OCI-LY3 (cell line): ENCODE measurements at regions not wholly inside any gene's neighbourhood (a gene's known extent, or its start where the extent isn't known, plus 50 kb on each side); places are given as distances from the start of the nearest gene placed in this dataset.

Experiments
- EZH2phosphoT487 ChIP-seq: fragments of 200-600 bp; shearing (Covaris generic); IDR thresholded peaks from 2 replicates; pipeline ENCODE4 v1.6.1; 2018; ENCODE audit warnings: antibody characterized with exemption, mixed run types, low read depth
- TF ChIP-seq, protein P1 (sequence below): fragments of 200-600, 300-600 bp; sonication (generic); IDR thresholded peaks from 2 replicates; pipeline ENCODE4 v1.5.1; 2014; ENCODE audit warnings: antibody characterized with exemption, low read length, low read depth

DNA sequence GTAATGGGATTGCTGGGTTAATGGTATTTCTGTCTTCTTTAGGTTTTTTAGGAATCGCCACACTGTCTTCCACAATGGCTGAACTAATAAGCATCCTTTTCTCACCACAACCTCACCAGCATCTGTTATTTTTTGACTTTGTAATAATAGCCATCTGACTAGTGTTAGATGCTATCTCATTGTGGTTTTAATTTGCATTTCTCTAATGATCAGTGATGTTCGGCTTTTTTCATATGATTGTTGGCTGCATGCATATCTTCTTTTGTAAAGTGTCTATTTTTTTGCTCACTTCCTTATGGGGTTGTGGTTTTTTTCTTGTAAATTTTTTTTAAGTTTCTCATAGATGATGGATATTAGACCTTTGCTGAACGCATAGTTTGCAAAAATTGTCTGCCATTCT, 377.9 kb downstream of the GALC start:
- TF ChIP-seq, protein P1, sequence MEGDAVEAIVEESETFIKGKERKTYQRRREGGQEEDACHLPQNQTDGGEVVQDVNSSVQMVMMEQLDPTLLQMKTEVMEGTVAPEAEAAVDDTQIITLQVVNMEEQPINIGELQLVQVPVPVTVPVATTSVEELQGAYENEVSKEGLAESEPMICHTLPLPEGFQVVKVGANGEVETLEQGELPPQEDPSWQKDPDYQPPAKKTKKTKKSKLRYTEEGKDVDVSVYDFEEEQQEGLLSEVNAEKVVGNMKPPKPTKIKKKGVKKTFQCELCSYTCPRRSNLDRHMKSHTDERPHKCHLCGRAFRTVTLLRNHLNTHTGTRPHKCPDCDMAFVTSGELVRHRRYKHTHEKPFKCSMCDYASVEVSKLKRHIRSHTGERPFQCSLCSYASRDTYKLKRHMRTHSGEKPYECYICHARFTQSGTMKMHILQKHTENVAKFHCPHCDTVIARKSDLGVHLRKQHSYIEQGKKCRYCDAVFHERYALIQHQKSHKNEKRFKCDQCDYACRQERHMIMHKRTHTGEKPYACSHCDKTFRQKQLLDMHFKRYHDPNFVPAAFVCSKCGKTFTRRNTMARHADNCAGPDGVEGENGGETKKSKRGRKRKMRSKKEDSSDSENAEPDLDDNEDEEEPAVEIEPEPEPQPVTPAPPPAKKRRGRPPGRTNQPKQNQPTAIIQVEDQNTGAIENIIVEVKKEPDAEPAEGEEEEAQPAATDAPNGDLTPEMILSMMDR, result no peak
- TF ChIP-seq EZH2phosphoT487, result no peak
